HFFc6 (cell line): ENCODE measurements at regions not wholly inside any gene's neighbourhood (a gene's known extent, or its start where the extent isn't known, plus 50 kb on each side); places are given as distances from the start of the nearest gene placed in this dataset.

Experiments
- DNase-seq: peaks from one replicate; pipeline ENCODE4 v3.0.0-alpha.2; 2018
- H3K27ac Mint-ChIP-seq: 2 replicates; pipeline ENCODE4 v1.8.0; 2020; ENCODE audit warnings: mild to moderate bottlenecking, mixed read lengths
- H3K27me3 Mint-ChIP-seq: 2 replicates; pipeline ENCODE4 v1.8.0; 2021; ENCODE audit warnings: mild to moderate bottlenecking, moderate library complexity, mixed read lengths; ENCODE audit not compliant: insufficient read depth
- H3K36me3 Mint-ChIP-seq: 2 replicates; pipeline ENCODE4 v1.8.0; 2021; ENCODE audit warnings: low read depth, mixed read lengths
- H3K4me1 Mint-ChIP-seq: 2 replicates; pipeline ENCODE4 v1.8.0; 2020; ENCODE audit warnings: low read depth, mixed read lengths
- H3K4me3 Mint-ChIP-seq: 2 replicates; pipeline ENCODE4 v1.8.0; 2020; ENCODE audit warnings: mild to moderate bottlenecking, moderate library complexity, mixed read lengths
- H3K9me3 Mint-ChIP-seq: 2 replicates; pipeline ENCODE4 v1.8.0; 2020; ENCODE audit warnings: mild to moderate bottlenecking, mixed read lengths
- TF ChIP-seq, protein P1 (sequence below): fragments of 200-600 bp; sonication (generic); IDR thresholded peaks from 2 replicates; pipeline ENCODE4 v1.5.0; 2021; ENCODE audit warnings: antibody characterized with exemption, mild to moderate bottlenecking

DNA sequence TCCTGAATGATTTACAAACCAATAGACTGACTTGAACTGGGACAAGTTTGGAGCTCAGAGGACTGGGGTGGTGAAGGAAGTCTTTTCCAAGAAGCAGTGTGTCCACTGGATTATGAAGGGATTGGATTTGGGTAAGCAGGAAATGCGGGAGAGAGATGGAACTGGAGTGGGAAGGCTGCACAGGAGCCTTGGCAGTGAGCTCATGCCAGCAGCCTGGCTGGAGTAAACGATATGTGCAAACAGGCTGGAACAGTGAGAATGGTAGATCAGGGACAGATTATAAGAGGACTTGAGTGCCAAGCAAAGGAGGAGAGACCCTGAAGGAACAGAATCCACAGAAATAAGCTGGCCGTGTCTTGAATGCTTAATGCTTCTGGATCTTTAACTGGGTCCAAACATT, 121.9 kb upstream of the GATA6 start:
- Mint-ChIP-seq H3K4me1 (no peaks in the 10 kb centered on the region), H3K4me3 (no peak overlapping the region), H3K27ac (no peak overlapping the region), H3K36me3 (no peaks in the 10 kb centered on the region), H3K27me3 (peaks cover 63% of the 10 kb centered on the region), H3K9me3 (no peaks in the 10 kb centered on the region)
- TF ChIP-seq, protein P1, sequence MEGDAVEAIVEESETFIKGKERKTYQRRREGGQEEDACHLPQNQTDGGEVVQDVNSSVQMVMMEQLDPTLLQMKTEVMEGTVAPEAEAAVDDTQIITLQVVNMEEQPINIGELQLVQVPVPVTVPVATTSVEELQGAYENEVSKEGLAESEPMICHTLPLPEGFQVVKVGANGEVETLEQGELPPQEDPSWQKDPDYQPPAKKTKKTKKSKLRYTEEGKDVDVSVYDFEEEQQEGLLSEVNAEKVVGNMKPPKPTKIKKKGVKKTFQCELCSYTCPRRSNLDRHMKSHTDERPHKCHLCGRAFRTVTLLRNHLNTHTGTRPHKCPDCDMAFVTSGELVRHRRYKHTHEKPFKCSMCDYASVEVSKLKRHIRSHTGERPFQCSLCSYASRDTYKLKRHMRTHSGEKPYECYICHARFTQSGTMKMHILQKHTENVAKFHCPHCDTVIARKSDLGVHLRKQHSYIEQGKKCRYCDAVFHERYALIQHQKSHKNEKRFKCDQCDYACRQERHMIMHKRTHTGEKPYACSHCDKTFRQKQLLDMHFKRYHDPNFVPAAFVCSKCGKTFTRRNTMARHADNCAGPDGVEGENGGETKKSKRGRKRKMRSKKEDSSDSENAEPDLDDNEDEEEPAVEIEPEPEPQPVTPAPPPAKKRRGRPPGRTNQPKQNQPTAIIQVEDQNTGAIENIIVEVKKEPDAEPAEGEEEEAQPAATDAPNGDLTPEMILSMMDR = no peak
- DNase-seq = no peak

GRCh38 chr18:22048221-22048620, 121.2 kb upstream of the GATA6 start:
- H3K4me3 Mint-ChIP-seq = no peak overlapping the region
- TF ChIP-seq, protein P1 = no peak
- no peaks in the 10 kb centered on the region for H3K9me3 Mint-ChIP-seq
- no peak for DNase-seq
- H3K4me1 Mint-ChIP-seq = no peaks in the 10 kb centered on the region
- H3K27me3 Mint-ChIP-seq = peaks cover 61% of the 10 kb centered on the region
- no peak overlapping the region for H3K27ac Mint-ChIP-seq
- no peaks in the 10 kb centered on the region for H3K36me3 Mint-ChIP-seq

DNA sequence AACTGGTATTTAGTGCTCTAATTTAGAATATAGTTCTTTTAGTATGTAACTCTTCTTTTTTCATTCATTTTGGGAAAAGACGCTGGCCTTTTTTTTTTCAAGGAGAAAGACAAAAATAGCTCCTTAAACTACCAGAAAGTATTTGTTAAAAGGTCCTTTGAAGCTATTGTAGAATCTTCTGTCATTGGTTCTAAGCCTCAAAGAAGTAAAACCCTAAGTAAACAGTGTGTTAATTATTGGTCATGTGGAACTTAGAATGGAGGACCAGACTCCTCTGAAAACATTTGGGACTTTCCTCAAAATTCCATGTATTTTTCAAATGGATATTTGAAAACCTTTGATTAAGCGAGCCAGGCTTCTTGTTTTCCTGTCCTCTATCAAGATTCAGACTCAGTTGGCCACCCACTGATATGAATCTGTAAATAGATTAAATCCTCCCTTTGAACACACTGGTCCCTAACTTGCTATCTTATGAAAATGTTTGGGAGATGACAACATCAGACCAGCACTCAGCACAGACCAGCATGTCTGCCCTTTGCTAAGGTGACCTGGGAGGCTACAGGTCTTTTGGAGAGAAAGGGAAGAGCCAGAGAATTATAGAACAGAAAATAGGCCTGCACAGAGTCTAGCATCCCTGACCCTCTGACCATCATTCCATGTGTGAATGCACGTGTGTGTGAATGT, 120.3 kb upstream of the GATA6 start:
- DNase-seq = no peak
- no peak overlapping the region for H3K27ac Mint-ChIP-seq
- no peaks in the 10 kb centered on the region for H3K36me3 Mint-ChIP-seq
- H3K4me1 Mint-ChIP-seq = no peaks in the 10 kb centered on the region
- H3K9me3 Mint-ChIP-seq = peaks cover 4% of the 10 kb centered on the region
- H3K27me3 Mint-ChIP-seq = peaks cover 59% of the 10 kb centered on the region
- TF ChIP-seq, protein P1 = no peak
- no peak overlapping the region for H3K4me3 Mint-ChIP-seq

DNA sequence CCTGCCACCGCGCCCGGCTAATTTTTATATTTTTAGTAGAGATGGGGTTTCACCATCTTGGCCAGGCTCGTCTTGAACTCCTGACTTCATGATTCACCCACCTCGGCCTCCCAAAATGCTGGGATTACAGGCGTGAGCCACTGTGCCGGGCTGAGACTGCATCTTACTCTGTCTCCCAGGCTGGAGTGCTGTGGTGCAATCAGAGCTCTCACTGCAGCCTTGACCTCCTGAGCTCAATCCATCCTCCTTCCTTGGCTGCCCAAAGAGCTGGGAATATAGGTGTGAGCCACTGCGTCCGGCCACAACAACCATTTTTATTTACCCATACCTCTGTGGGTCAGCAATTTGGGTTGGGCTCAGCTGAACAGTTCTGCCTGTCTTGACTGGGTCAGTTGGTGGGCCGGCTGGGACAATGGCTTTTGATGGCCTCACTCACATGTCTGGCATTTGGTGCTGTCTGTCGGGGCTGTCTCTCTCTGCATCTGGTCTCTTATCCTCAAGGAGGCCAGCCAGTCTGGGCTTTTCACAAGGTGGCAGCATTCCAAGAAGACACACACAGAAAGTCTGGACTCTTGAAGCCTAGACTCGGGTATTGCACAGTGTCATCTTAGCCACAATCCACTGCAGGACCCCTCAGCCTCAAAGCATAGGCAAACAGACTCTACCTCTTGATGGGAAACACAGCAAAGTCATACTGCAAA, 116.8 kb upstream of the GATA6 start:
- peaks cover 7% of the 10 kb centered on the region for H3K9me3 Mint-ChIP-seq
- TF ChIP-seq, protein P1 = no peak
- no peak for DNase-seq
- H3K27me3 Mint-ChIP-seq = peaks cover 39% of the 10 kb centered on the region
- no peaks in the 10 kb centered on the region for H3K36me3 Mint-ChIP-seq
- H3K4me3 Mint-ChIP-seq = no peak overlapping the region
- H3K27ac Mint-ChIP-seq = no peak overlapping the region
- H3K4me1 Mint-ChIP-seq = no peaks in the 10 kb centered on the region

DNA sequence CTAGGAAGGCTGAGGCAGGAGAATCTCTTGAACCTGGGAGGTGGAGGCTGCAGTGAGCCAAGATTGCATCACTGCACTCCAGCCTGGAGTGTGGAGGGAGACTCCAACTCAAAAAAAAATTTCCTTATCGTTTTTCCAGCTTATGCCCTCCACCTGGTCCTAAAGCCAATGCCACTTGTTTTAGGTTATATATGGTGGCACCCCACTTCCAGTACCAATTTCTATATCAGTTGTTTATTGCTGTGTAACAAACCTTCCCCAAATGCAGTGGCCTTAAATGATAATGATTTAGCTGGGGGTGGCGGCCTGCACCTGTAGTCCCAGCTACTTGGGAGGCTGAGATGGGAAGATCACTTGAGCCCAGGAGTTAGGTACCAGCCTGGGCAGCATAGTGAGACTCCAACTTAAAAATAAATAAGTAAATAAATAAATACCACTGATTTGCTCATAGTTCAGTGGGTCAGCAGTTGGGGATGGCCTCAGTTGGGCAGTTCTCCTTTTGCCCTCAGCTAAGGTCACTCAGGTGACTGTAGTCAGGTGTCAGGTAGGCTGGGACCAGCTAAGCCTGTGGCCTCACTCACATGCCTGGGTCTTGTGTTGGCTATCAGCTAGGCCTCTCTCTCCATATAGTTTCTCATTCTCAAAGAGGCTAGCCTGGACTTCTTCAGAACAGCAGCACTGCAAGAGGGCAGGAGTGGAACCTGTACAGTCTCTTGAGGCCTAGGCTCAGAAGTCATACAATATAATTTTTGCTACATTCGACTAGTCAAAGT, 113.7 kb upstream of the GATA6 start:
- TF ChIP-seq, protein P1 = no peak
- Mint-ChIP-seq H3K4me3 (no peak overlapping the region), H3K9me3 (peaks cover 7% of the 10 kb centered on the region), H3K4me1 (no peaks in the 10 kb centered on the region), H3K27ac (no peak overlapping the region), H3K36me3 (no peaks in the 10 kb centered on the region), H3K27me3 (peaks cover 30% of the 10 kb centered on the region)
- no peak for DNase-seq
